ENCODE measurements at regions not wholly inside any gene's neighbourhood (a gene's known extent, or its start where the extent isn't known, plus 50 kb on each side); places are given as distances from the start of the nearest gene placed in this dataset.

DNA sequence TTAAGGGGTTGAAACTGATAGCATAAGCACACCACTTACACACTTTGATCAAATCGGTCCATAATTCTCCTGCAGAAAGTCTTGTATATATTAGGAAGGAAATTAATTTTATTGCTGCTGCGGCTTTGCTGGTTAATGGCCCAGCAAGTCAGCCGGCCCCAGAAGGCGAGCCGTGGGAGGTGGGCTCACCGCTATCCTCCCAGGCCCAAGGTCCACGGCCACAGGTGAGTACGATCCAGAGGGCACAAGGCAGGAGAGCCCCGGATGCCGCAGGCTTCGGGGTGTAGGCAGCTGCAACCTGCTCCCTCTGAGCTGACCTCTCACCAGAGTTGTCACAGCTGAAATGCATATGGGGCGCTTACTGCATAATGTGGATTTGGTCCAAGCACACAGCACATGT, 165.7 kb downstream of the TBX5 start:
- TF ChIP-seq, protein P1, sequence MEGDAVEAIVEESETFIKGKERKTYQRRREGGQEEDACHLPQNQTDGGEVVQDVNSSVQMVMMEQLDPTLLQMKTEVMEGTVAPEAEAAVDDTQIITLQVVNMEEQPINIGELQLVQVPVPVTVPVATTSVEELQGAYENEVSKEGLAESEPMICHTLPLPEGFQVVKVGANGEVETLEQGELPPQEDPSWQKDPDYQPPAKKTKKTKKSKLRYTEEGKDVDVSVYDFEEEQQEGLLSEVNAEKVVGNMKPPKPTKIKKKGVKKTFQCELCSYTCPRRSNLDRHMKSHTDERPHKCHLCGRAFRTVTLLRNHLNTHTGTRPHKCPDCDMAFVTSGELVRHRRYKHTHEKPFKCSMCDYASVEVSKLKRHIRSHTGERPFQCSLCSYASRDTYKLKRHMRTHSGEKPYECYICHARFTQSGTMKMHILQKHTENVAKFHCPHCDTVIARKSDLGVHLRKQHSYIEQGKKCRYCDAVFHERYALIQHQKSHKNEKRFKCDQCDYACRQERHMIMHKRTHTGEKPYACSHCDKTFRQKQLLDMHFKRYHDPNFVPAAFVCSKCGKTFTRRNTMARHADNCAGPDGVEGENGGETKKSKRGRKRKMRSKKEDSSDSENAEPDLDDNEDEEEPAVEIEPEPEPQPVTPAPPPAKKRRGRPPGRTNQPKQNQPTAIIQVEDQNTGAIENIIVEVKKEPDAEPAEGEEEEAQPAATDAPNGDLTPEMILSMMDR (IDR thresholded peaks at IDR 0.05) = no peak
- TF ChIP-seq POLR2AphosphoS5 (IDR thresholded peaks at IDR 0.05) (no peak), POLR2A (IDR thresholded peaks at IDR 0.05) (no peak)
- Histone ChIP-seq H3K36me3 (no peaks in the 10 kb centered on the region), H3K27me3 (replicated peaks; ENCODE audit: insufficient read depth) (peaks cover 2% of the 10 kb centered on the region), H3K4me3 (no peak overlapping the region), H3K9me3 (no peaks in the 10 kb centered on the region), H3K27ac (no peak overlapping the region), H3K4me1 (replicated peaks) (no peaks in the 10 kb centered on the region)
- no peak for DNase-seq (ENCODE audit: low spot score)
- intact Hi-C loops (cut with DNase I) = no loop called here
- WGBS = 44% methylated on average over 12 of the region's 12 CpGs

DNA sequence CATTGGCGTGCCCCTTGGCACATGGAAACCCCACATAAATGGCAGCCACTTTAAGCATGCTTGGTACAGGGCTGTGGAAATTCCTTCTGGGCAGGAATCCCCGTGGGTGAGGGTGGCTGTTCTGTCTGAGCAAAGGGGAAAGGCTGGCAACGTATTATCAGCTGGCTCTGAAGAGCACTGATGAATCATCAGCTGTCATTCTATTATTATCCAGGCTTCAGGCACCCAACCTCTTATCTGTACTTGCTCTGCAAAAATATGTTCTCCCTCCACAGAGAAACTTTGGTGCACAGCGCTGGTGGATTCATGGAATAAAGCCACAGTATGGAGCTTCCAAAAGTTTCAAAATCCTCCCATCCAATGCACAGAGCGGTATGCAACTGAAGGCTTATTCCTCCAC, 167.1 kb downstream of the TBX5 start:
- no peaks in the 10 kb centered on the region for H3K9me3 ChIP-seq
- no peaks in the 10 kb centered on the region for H3K4me1 ChIP-seq (replicated peaks)
- no peak for DNase-seq (ENCODE audit: low spot score)
- TF ChIP-seq POLR2AphosphoS5 (IDR thresholded peaks at IDR 0.05) (no peak), POLR2A (IDR thresholded peaks at IDR 0.05) (no peak)
- TF ChIP-seq, protein P1 (IDR thresholded peaks at IDR 0.05) = no peak
- no peak overlapping the region for H3K27ac ChIP-seq
- H3K36me3 ChIP-seq = no peaks in the 10 kb centered on the region
- intact Hi-C loops (cut with DNase I) = no loop called here
- H3K27me3 ChIP-seq (replicated peaks; ENCODE audit: insufficient read depth) = peaks cover 2% of the 10 kb centered on the region
- 30% methylated on average over 5 of the region's 5 CpGs for WGBS
- no peak overlapping the region for H3K4me3 ChIP-seq

- 32% methylated on average over 5 of the region's 5 CpGs for WGBS
- TF ChIP-seq, protein P1 (IDR thresholded peaks at IDR 0.05) = no peak
- TF ChIP-seq POLR2A (IDR thresholded peaks at IDR 0.05) (no peak), POLR2AphosphoS5 (IDR thresholded peaks at IDR 0.05) (no peak)
- DNase-seq (ENCODE audit: low spot score) = no peak
- Histone ChIP-seq H3K36me3 (no peaks in the 10 kb centered on the region), H3K27ac (no peak overlapping the region), H3K4me3 (no peak overlapping the region), H3K27me3 (replicated peaks; ENCODE audit: insufficient read depth) (peaks cover 2% of the 10 kb centered on the region), H3K9me3 (no peaks in the 10 kb centered on the region), H3K4me1 (replicated peaks) (no peaks in the 10 kb centered on the region)
- intact Hi-C loops (cut with DNase I) = no loop called here
Observed at GRCh38 chr12:114237230-114237629, 168.7 kb downstream of the TBX5 start.

DNA sequence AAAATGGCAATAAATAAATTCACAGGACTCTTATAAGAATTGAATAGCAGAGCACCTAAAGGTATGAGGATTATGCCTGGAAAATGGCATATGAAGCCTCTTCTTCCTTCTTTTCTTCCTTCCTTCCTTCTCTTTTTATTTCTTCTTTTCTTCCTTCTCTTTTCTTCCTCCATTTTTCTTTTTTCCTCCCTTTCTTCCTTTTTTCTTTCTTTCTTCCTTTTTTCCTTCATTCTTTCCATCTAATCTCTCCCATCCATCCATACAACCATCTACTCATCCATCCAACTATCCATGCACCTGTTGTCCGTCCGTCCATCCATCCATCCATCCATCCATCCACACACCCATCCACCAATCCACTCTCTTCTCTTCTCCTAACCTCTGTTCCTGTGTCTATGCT, 173.8 kb downstream of the TBX5 start:
- intact Hi-C loops (cut with DNase I) = no loop called here

DNA sequence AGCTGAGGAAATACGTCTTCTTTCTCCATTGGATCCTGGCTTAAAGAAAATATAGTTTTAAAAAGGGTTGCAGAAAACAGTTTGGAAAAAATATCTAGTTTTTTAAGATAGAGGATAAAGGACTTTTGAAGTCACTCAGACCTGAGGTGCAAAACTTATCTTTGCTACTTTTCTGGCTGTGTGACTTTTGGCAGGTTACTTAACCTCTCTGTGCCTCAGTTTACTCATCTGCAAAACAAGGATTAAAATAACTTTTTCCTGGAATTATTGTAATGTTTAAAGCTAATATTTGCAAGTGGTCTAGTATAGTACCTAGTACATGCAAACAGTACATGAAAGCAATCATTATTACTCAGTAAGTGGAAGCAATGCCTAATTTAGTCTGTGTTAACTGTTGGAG, 176.8 kb downstream of the TBX5 start:
- intact Hi-C loops (cut with DNase I) = no loop called here
- H3K27me3 ChIP-seq (replicated peaks; ENCODE audit: insufficient read depth) = no peaks in the 10 kb centered on the region
- WGBS = 84% methylated on average over 1 of the region's 1 CpG
- TF ChIP-seq POLR2AphosphoS5 (IDR thresholded peaks at IDR 0.05) (no peak), POLR2A (IDR thresholded peaks at IDR 0.05) (no peak)
- TF ChIP-seq, protein P1 (IDR thresholded peaks at IDR 0.05) = no peak
- H3K36me3 ChIP-seq = no peaks in the 10 kb centered on the region
- H3K4me1 ChIP-seq (replicated peaks) = no peaks in the 10 kb centered on the region
- H3K27ac ChIP-seq = no peak overlapping the region
- no peak overlapping the region for H3K4me3 ChIP-seq
- no peaks in the 10 kb centered on the region for H3K9me3 ChIP-seq
- no peak for DNase-seq (ENCODE audit: low spot score)

More for the DNA sequence above, 173.8 kb downstream of the TBX5 start:
- 94% methylated on average over 2 of the region's 2 CpGs for WGBS
- Histone ChIP-seq H3K9me3 (no peaks in the 10 kb centered on the region), H3K4me3 (no peak overlapping the region), H3K27me3 (replicated peaks; ENCODE audit: insufficient read depth) (no peaks in the 10 kb centered on the region), H3K27ac (no peak overlapping the region), H3K4me1 (replicated peaks) (no peaks in the 10 kb centered on the region), H3K36me3 (no peaks in the 10 kb centered on the region)
- TF ChIP-seq, protein P1 (IDR thresholded peaks at IDR 0.05) = no peak
- TF ChIP-seq POLR2A (IDR thresholded peaks at IDR 0.05) = no peak
- TF ChIP-seq POLR2AphosphoS5 (IDR thresholded peaks at IDR 0.05) = no peak
- DNase-seq (ENCODE audit: low spot score) = no peak

All from prostate gland (tissue), 2 donors.